HG02588 (cell line): ENCODE measurements at regions not wholly inside any gene's neighbourhood (a gene's known extent, or its start where the extent isn't known, plus 50 kb on each side); places are given as distances from the start of the nearest gene placed in this dataset.
"Not testable (repeated sequence)": the region's sequence is repeated elsewhere in the genome, so short reads cannot be mapped to it uniquely, and the experiment has no call there.

Experiments used
- ATAC-seq: cut with Tn5 transposase; IDR thresholded peaks from one replicate; pipeline ENCODE4 v1.9.1; 2021; ENCODE audit warnings: mild to moderate bottlenecking, moderate library complexity; ENCODE audit not compliant: unreplicated experiment

DNA sequence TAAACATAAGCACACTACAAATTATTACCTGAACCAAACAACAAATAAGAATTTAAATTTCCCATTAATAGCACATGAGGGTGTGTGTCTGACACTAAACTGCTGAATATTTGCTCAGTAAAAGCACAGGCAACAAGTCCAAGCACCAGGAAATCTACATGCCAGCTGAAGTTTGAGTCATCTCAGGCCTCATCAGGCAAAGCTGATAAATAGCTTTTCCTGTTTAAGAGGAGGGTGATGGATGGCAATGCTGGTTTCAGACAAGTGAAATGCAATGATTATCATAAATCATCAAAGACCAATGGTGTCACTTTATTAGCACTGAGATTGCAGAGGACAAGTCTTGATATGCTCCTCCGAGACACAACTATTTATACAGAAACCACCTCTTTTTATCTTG lies 1668.0 kb upstream of the C9orf72 start:
- no peak for ATAC-seq

DNA sequence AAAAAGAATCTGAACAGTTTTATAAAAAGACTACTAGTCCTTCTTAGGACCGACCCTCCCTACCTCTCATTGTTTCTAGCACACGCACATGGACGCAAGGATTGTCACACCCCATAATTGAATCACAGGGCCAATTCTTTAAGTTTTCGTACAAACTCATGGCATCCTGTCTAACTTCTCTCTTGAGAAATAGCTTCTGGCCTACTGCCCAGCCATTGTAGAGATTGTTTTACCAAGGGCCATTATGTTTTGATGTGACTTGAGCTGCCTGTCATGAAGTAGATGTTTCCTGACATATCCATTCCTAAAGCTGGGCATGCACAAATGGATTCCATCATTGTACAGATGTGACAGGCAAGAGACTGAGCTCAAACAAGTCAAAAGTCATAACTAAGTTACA lies 1672.1 kb upstream of the C9orf72 start:
- no peak for ATAC-seq

GRCh38 chr9:29270400-29270799 lies 1697.1 kb upstream of the C9orf72 start:
- not testable (repeated sequence) for ATAC-seq

DNA sequence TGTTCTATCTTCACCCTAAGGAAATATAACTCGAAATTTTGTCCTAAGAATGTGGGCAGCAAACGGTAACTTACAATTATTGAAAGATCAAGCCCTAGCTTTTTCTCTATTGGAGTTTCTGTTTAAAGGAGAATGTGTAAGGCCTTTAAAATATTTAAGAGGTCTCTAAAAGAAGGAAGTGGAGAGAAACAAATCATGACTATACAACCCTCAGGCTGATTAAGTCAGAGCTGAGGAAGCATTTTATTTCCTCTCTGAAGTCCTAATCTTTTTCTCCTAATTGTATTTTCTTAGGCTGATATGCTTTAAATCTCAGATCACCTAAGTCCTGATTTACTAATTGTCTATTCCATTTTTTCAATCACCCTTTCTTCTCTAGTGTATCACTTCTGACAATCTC lies 1708.8 kb upstream of the C9orf72 start:
- no peak for ATAC-seq

- ATAC-seq = no peak
Observed at GRCh38 chr9:29285818-29286217, 1712.5 kb upstream of the C9orf72 start.

- no peak for ATAC-seq
Observed at GRCh38 chr9:29289365-29289764, 1716.1 kb upstream of the C9orf72 start.

DNA sequence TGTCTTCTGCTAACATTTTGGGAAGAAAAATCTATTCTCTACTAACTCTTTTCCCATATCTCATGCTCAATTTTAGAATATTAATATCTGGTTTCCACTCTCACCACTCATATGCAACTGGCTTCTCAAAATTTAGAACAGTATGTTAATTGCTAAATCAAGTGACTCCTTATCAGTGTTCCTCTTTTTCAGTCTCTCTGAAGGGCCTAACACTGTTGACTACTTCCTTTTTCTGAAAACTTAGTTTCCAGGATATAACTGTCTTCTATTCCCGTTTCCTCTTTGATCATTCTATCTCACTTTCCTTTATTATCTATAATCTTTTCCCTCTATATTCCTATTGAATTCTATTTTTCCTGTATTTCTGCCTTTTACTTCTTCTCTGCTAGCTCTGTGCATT lies 1717.2 kb upstream of the C9orf72 start:
- no peak for ATAC-seq

DNA sequence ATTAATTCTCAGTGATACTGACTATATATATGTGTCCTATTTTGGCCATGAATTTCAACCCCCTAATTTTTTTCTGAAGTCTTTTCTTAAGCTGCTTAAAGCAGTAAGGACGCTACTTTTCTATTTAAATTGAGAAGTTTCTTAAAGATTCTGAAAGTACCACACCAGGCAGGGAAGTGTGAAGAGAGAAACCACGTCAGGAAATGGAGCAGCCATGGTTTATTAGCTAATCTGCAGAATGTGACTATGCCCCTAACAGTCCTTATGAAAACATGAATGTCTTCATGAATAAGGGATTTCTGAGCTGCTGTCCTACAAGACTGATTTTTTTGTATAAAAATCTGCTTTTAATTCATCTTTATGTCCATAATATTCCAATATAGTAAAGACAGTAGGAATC lies 1724.3 kb upstream of the C9orf72 start:
- no peak for ATAC-seq

DNA sequence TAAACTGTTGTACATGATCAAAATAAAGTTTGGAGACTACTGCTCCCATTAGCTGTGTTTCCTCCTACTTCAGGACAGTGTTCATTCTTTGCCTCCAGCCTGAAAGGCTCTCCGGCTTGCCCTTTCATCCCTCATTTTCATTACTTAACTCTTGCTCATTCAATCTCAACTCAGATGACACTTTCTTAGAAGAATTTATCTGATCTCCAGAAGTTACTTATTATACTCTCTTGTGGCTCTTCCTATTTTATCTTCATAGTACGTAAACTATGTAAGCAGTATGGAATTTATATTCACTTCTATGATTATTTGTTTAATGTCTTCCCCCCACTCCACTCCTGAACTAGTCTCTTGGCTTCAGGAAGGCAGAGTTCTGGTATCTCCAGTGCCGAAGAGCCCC lies 1737.9 kb upstream of the C9orf72 start:
- no peak for ATAC-seq

- no peak for ATAC-seq
Observed at GRCh38 chr9:29312327-29312726, 1739.0 kb upstream of the C9orf72 start.

DNA sequence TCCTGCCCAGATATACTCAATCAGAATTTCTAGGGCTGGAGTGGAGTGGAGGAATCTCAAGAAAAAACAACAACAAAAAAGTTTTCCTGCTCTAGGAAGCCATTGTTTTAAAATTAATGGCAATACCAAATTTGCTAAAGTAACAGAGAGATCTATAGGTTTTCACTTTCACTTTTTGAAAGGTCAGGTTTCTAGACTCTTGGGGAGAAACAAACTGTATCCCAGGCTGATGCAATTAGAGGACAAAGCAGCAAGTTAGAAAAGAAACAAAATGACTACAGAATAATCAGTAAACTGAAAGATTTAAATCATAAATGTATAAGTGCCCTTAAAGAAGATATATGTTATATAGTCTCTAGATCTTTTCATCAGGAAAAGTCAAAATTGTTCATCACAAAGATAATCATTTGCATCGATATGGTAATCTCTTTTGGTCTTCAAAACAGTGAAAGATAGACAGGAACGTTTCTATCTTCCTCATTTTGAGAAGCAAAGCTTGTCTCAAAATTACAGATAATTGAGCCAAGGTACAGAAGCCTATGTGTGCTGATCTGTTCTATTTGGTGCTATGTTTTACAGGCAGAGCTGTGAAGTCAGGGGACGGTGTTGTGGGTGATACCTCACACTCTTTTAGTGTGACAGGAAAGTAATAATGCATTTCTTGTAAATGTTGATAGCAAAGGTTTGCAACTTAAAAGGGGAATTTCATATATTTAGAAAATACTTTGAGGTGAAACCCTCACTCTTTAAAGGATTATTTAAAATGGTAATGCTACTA lies 1746.6 kb upstream of the C9orf72 start:
- no peak for ATAC-seq

GRCh38 chr9:29322240-29322639 lies 1749.0 kb upstream of the C9orf72 start:
- peak; percentile 75 for ATAC-seq

DNA sequence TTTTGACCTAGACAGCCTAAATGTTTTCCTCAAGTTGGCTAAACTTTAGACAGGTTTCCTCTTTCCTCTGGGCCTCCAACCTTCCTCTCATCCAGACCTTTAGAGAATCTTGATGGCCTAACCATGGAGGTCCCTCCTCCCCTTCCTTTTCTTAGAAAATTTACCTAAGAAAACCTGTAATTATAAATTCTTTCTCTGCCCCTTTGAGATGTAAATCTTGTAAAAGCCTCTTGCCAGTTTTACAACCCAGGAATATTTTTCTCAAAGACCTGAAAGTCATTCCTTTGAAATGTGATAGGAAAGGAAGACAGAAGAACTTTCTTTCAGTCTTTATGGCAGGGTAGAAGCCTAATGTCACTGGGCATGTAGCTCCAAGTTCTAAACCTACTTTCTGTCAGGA lies 1752.6 kb upstream of the C9orf72 start:
- no peak for ATAC-seq

DNA sequence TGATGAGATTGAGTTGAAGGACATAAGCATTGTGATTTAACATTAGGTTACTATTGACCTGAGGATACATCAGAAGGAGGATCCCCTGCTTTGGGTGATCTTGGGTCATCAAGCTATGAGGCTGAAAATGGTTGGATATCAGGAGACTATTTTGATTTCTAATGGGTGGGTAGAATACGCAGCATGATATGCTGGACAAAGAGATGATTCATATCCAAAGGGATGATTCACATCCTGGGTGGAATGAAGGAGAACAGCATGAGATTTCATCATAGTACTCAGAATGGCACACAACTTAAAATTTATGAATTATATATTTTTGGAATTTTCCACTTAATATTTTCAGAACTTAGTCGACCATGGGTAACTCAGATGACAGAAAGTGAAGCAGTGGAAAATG lies 1759.5 kb upstream of the C9orf72 start:
- no peak for ATAC-seq

DNA sequence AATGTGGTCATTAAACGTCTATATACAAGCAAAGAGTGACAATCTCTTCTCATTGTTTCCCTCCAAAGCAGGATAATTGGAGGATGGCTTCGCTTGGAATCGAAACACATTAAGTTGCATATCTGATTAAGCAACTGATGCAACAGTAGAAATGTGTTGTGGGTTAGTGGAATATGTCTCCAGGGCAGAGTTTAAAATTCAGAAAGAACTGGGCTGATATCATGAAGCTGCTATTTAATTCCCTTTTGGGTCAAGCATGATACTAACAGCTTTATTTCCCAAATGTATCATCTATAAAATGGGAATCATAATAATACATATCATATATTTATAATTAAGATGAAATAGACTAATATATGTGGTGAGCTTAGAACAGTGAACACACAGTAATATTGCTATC lies 1763.0 kb upstream of the C9orf72 start:
- ATAC-seq = no peak

DNA sequence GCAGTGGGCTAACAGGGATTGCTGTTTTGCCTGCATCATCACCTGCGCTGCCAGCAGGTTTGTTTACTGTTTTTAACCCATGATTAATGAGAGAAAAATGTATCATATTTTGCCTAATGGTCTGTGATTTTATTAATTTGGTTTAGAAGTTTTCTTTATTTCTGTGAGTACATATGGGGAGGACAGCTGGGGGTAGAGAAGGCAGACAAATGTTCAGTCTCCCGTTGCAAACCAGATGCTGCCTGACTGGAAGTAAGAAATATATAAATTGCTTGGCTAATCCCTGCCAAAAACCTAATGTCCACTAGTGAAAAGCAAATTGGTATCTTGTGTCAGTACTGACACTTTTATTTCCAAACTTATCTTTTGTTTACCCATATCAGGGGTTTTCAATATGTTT lies 1766.1 kb upstream of the C9orf72 start:
- no peak for ATAC-seq

DNA sequence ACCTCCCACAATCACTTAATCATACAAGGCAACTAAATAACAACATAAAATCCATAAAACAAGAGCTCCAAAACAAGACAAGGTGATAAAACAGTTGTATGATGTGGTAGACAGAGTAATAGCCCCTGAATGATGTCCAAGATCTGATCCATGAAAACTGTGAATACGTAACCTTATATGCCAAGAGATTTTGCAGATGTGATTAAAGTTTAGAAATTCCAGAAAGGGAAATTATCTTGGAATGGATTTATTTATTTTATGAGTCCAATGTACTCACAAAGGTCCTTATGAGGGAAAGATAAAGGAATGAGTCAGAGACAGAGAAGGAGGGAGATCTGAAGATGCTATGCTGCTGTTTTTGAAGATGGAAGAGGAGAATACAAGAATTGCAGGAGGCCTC lies 1775.7 kb upstream of the C9orf72 start:
- no peak for ATAC-seq

- no peak for ATAC-seq
Observed at GRCh38 chr9:29389421-29389820, 1816.1 kb upstream of the C9orf72 start.

GRCh38 chr9:29390859-29391258 lies 1817.6 kb upstream of the C9orf72 start:
- ATAC-seq = no peak

GRCh38 chr9:29393064-29393463 lies 1819.8 kb upstream of the C9orf72 start:
- ATAC-seq = no peak

- ATAC-seq = no peak
Observed at GRCh38 chr9:29394855-29395254, 1821.6 kb upstream of the C9orf72 start.

GRCh38 chr9:29397148-29397547 lies 1823.9 kb upstream of the C9orf72 start:
- ATAC-seq = no peak

DNA sequence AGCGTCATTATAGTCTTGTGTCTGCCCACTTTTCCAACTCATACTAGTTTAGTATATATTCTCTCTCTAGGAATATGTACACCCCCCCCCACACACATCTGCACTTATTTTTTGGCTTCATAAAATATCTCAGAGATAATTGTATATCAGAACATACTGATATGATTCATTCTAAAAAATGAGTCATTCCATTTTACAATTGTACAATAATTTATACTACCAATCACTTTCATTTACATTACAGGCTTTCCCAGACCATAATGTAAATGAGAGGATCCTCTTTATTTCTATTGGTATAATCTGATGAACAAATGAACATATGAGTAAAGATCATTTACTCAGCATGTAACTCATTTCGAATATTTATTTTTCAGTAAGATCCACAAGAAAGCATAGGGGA lies 1842.9 kb upstream of the C9orf72 start:
- no peak for ATAC-seq
